Mesenchymal stem cell (in vitro differentiated cells and primary cell): ENCODE measurements at regions not wholly inside any gene's neighbourhood (a gene's known extent, or its start where the extent isn't known, plus 50 kb on each side); places are given as distances from the start of the nearest gene placed in this dataset.

Experiments used
- DNase-seq: peaks from one replicate; pipeline ENCODE4 v3.0.0-alpha.2; 2013
- H2AFZ ChIP-seq: one replicate; pipeline ENCODE4 v1.6.1; 2013; ENCODE audit warnings: low read depth, mild to moderate bottlenecking, control low read depth, inconsistent platforms, low read length, moderate library complexity
- H2AK5ac ChIP-seq: 2 replicates; pipeline ENCODE4 v1.6.1; 2013; ENCODE audit warnings: low read length, moderate library complexity, mild to moderate bottlenecking, inconsistent platforms; ENCODE audit not compliant: severe bottlenecking
- H2BK120ac ChIP-seq: one replicate; pipeline ENCODE4 v1.6.1; 2013; ENCODE audit warnings: low read depth, mild to moderate bottlenecking, inconsistent platforms, low read length, moderate library complexity
- H2BK12ac ChIP-seq, 2 experiments: one replicate each; pipeline ENCODE4 v1.6.1; 2013; ENCODE audit warnings: inconsistent platforms in 2 of 2, low read length in 2 of 2, mild to moderate bottlenecking in 2 of 2, moderate library complexity in 2 of 2, control low read depth in 1 of 2
- H2BK15ac ChIP-seq: one replicate; pipeline ENCODE4 v1.6.1; 2013; ENCODE audit warnings: mild to moderate bottlenecking, low read depth, inconsistent platforms; ENCODE audit not compliant: poor library complexity, severe bottlenecking
- H2BK5ac ChIP-seq: 2 replicates; pipeline ENCODE4 v1.6.1; 2013; ENCODE audit warnings: low read depth, mild to moderate bottlenecking, low read length, control low read depth, inconsistent platforms; ENCODE audit not compliant: poor library complexity, severe bottlenecking
- H3K14ac ChIP-seq, 2 experiments: one replicate each; pipeline ENCODE4 v1.6.1; 2013; ENCODE audit warnings: inconsistent platforms in 2 of 2, low read length in 2 of 2, control low read depth in 1 of 2, mild to moderate bottlenecking in 1 of 2, moderate library complexity in 1 of 2
- H3K18ac ChIP-seq, 2 experiments: one replicate each; pipeline ENCODE4 v1.6.1; 2013; ENCODE audit warnings: inconsistent platforms in 2 of 2, low read length in 2 of 2, control low read depth in 1 of 2, low read depth in 1 of 2, mild to moderate bottlenecking in 1 of 2
- H3K23ac ChIP-seq, 2 experiments: one replicate each; pipeline ENCODE4 v1.6.1; 2013; ENCODE audit warnings: inconsistent platforms in 2 of 2, low read length in 2 of 2, mild to moderate bottlenecking in 2 of 2, moderate library complexity in 2 of 2, control low read depth in 1 of 2
- H3K27ac ChIP-seq: 2 replicates; pipeline ENCODE4 v1.5.1; 2013; ENCODE audit warnings: mild to moderate bottlenecking, moderate library complexity, low read length, control low read depth, inconsistent platforms; ENCODE audit not compliant: poor library complexity, severe bottlenecking
- H3K27me3 ChIP-seq, 2 experiments: 2 replicates each; pipeline versions ENCODE4 v1.6.1 to v1.7.0; 2013; ENCODE audit warnings: low read length in 2 of 2, mild to moderate bottlenecking in 2 of 2, moderate library complexity in 2 of 2, control low read depth in 1 of 2, inconsistent platforms in 1 of 2; ENCODE audit not compliant: control insufficient read depth in 1 of 2, insufficient read depth in 1 of 2
- H3K36me3 ChIP-seq, 2 experiments: 2 replicates each; pipeline versions ENCODE4 v1.6.1 to v1.7.0; 2013; ENCODE audit warnings: low read length in 2 of 2, control low read depth in 1 of 2, inconsistent platforms in 1 of 2, low read depth in 1 of 2, mild to moderate bottlenecking in 1 of 2; ENCODE audit not compliant: insufficient read depth in 2 of 2, control insufficient read depth in 1 of 2
- H3K4ac ChIP-seq, 2 experiments: one replicate each; pipeline ENCODE4 v1.6.1; 2013; ENCODE audit warnings: inconsistent platforms in 2 of 2, low read length in 2 of 2, mild to moderate bottlenecking in 2 of 2, moderate library complexity in 2 of 2, control low read depth in 1 of 2, low read depth in 1 of 2
- H3K4me1 ChIP-seq: 2 replicates; pipeline ENCODE4 v1.6.1; 2013; ENCODE audit warnings: low read depth, low read length, control low read depth; ENCODE audit not compliant: control insufficient read depth, insufficient read depth
- H3K4me2 ChIP-seq: 2 replicates; pipeline ENCODE4 v1.6.1; 2013; ENCODE audit warnings: low read length, mild to moderate bottlenecking, inconsistent platforms; ENCODE audit not compliant: poor library complexity, severe bottlenecking
- H3K4me3 ChIP-seq, 2 experiments: 2 replicates each; pipeline versions ENCODE4 v1.5.1 to v1.7.0; 2013; ENCODE audit warnings: low read length in 2 of 2, mild to moderate bottlenecking in 2 of 2, control low read depth in 1 of 2, low read depth in 1 of 2; ENCODE audit not compliant: insufficient read depth in 1 of 2
- H3K79me1 ChIP-seq: replicated peaks from 2 replicates; pipeline ENCODE4 v1.6.1; 2013; ENCODE audit warnings: mild to moderate bottlenecking, control low read depth, low read length, inconsistent platforms; ENCODE audit not compliant: poor library complexity, severe bottlenecking
- H3K9ac ChIP-seq: 2 replicates; pipeline ENCODE4 v1.7.0; 2013; ENCODE audit warnings: mild to moderate bottlenecking, low read length, moderate library complexity
- H3K9me3 ChIP-seq: 2 replicates; pipeline ENCODE4 v1.7.0; 2013; ENCODE audit warnings: mild to moderate bottlenecking, low read length; ENCODE audit not compliant: control insufficient read depth
- H4K8ac ChIP-seq: one replicate; pipeline ENCODE4 v1.6.1; 2013; ENCODE audit warnings: inconsistent platforms, mild to moderate bottlenecking, low read length, moderate library complexity
- H4K91ac ChIP-seq: one replicate; pipeline ENCODE4 v1.6.1; 2013; ENCODE audit warnings: mild to moderate bottlenecking, low read length, inconsistent platforms
- WGBS: methylation state at CpG from one replicate; pipeline ENCODE4 v1.1.7; 2013; ENCODE audit warnings: mixed read lengths; 5-methylcytosine and 5-hydroxymethylcytosine counted together

GRCh38 chr1:244968881-244969280 is 104.5 kb upstream of the HNRNPU start:
- Histone ChIP-seq H3K4ac (no peak overlapping the region), H3K36me3 (no peaks in the 10 kb centered on the region), H3K79me1 (no peaks in the 10 kb centered on the region), H2BK120ac (no peak overlapping the region), H4K8ac (no peak overlapping the region), H2AFZ (no peak overlapping the region), H3K4me1 (peaks cover 5% of the 10 kb centered on the region), H2BK12ac (no peak overlapping the region), H2BK15ac (no peak overlapping the region), H2BK5ac (no peak overlapping the region), H3K14ac (no peak overlapping the region), H3K27me3 (no peaks in the 10 kb centered on the region), H3K9me3 (no peaks in the 10 kb centered on the region), H3K23ac (no peak overlapping the region), H3K9ac (peak overlapping the region; percentile 94), H3K27ac (no peak overlapping the region), H3K4me2 (no peak overlapping the region), H4K91ac (no peak overlapping the region), H3K4me3 (peak overlapping the region in 1 of 2 experiments; percentile 71), H3K18ac (no peak overlapping the region), H2AK5ac (no peak overlapping the region)
- no peak for DNase-seq
- WGBS: no CpG with 5 or more reads among the region's 4 CpGs

GRCh38 chr1:244968471-244968871 is 104.1 kb upstream of the HNRNPU start:
- DNase-seq: peak; percentile 48
- WGBS: 72% methylated on average over 8 of the region's 12 CpGs
- Histone ChIP-seq H4K91ac (no peak overlapping the region), H3K9me3 (no peaks in the 10 kb centered on the region), H2BK15ac (peak overlapping the region; percentile 17), H3K18ac (peak overlapping the region; percentile 13 to 52), H3K4me1 (peaks cover 5% of the 10 kb centered on the region), H3K4ac (peak overlapping the region in 1 of 2 experiments; percentile 21), H3K4me2 (no peak overlapping the region), H3K27ac (no peak overlapping the region), H2BK12ac (peak overlapping the region; percentile 6 to 10), H3K27me3 (no peaks in the 10 kb centered on the region), H3K4me3 (peak overlapping the region in 1 of 2 experiments; percentile 71), H2AK5ac (no peak overlapping the region), H2BK5ac (no peak overlapping the region), H3K23ac (no peak overlapping the region), H3K9ac (peak overlapping the region; percentile 94), H2BK120ac (peak overlapping the region; percentile 21), H2AFZ (peak overlapping the region; percentile 5), H4K8ac (peak overlapping the region; percentile 21), H3K36me3 (no peaks in the 10 kb centered on the region), H3K14ac (no peak overlapping the region), H3K79me1 (no peaks in the 10 kb centered on the region)

GRCh38 chr1:244967159-244967558 is 102.8 kb upstream of the HNRNPU start:
- H3K18ac ChIP-seq: no peak overlapping the region
- H3K4ac ChIP-seq: no peak overlapping the region
- H2BK120ac ChIP-seq: no peak overlapping the region
- H4K91ac ChIP-seq: no peak overlapping the region
- H2BK12ac ChIP-seq: no peak overlapping the region
- no peak overlapping the region for H3K27ac ChIP-seq
- no peak for DNase-seq
- H3K4me2 ChIP-seq: no peak overlapping the region
- no peak overlapping the region for H3K9ac ChIP-seq
- H3K36me3 ChIP-seq: no peaks in the 10 kb centered on the region
- no peak overlapping the region for H2AK5ac ChIP-seq
- H3K27me3 ChIP-seq: no peaks in the 10 kb centered on the region
- no peak overlapping the region for H3K23ac ChIP-seq
- 100% methylated on average over 1 of the region's 2 CpGs for WGBS
- peaks cover 7% of the 10 kb centered on the region for H3K4me1 ChIP-seq
- no peak overlapping the region for H3K4me3 ChIP-seq
- H3K79me1 ChIP-seq: no peaks in the 10 kb centered on the region
- no peak overlapping the region for H3K14ac ChIP-seq
- no peak overlapping the region for H2BK5ac ChIP-seq
- no peak overlapping the region for H4K8ac ChIP-seq
- H2AFZ ChIP-seq: no peak overlapping the region
- H3K9me3 ChIP-seq: no peaks in the 10 kb centered on the region
- H2BK15ac ChIP-seq: no peak overlapping the region

- Histone ChIP-seq H3K4me2 (no peak overlapping the region), H3K9ac (peak overlapping the region; percentile 80), H3K4me3 (no peak overlapping the region), H3K23ac (no peak overlapping the region), H3K9me3 (no peaks in the 10 kb centered on the region), H2BK12ac (peak overlapping the region in 1 of 2 experiments; percentile 33), H3K4ac (peak overlapping the region in 1 of 2 experiments; percentile 9), H2AFZ (peak overlapping the region; percentile 6), H3K36me3 (no peaks in the 10 kb centered on the region), H2BK15ac (no peak overlapping the region), H3K27ac (no peak overlapping the region), H3K4me1 (peaks cover 7% of the 10 kb centered on the region), H3K27me3 (no peaks in the 10 kb centered on the region), H2BK5ac (no peak overlapping the region), H3K79me1 (no peaks in the 10 kb centered on the region), H3K14ac (no peak overlapping the region), H3K18ac (peak overlapping the region; percentile 44 to 52), H4K8ac (no peak overlapping the region), H2AK5ac (peak overlapping the region; percentile 64), H4K91ac (no peak overlapping the region), H2BK120ac (no peak overlapping the region)
- DNase-seq: no peak
- WGBS: 94% methylated on average over 5 of the region's 8 CpGs
Measured at GRCh38 chr1:244965185-244966030, 101.1 kb upstream of the HNRNPU start.
